ENCODE measurements at regions not wholly inside any gene's neighbourhood (a gene's known extent, or its start where the extent isn't known, plus 50 kb on each side); places are given as distances from the start of the nearest gene placed in this dataset.
"Not testable (repeated sequence)": the region's sequence is repeated elsewhere in the genome, so short reads cannot be mapped to it uniquely, and the experiment has no call there.

DNA sequence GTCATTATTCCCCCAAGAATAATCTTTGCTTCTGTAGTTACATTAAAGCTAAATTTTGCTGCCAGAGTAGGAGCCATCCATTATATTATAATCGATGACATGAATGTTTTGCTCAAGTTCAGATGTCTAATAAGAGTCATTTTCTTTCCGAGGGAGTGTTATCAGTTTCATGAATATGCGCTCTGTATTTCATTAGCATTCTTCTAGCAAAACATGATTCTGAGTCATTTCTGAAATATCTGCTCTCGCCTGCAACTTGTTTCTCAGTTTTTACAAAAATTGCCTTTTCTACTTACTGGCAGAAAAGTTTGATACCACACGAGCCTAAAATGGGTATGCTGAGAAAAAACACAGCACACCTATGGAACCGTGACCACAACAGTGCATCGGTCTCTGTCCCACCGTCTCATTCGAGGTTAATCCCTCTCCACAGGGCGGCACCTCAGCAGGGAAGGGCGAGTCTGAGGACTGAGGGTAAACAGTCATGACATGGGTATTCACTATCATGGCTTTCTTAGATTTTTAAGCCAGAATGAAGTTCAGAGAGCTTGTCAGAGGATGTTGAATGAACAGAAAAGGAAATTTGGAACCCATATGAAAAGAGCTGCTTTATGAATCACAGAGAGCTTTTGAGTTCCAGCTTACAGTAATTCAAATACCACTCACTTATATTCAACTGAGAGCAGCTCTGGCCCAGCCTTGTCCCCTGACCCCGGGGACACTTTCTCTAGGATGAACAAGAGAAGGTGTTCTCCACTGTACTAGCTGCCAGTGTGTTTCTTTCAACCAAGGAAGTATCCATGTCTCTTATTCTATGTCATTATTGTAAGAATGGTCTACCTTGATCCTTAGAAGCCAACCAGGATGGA lies 303.6 kb upstream of the PLGLB1 start:
- TF ChIP-seq EZH2phosphoT487 (IDR thresholded peaks at IDR 0.05; ENCODE audit: low read length); EZH2 (optimal IDR thresholded peaks at IDR 0.05; ENCODE audit: low read depth, low read length): not testable (repeated sequence)
- TF ChIP-seq, protein P1, sequence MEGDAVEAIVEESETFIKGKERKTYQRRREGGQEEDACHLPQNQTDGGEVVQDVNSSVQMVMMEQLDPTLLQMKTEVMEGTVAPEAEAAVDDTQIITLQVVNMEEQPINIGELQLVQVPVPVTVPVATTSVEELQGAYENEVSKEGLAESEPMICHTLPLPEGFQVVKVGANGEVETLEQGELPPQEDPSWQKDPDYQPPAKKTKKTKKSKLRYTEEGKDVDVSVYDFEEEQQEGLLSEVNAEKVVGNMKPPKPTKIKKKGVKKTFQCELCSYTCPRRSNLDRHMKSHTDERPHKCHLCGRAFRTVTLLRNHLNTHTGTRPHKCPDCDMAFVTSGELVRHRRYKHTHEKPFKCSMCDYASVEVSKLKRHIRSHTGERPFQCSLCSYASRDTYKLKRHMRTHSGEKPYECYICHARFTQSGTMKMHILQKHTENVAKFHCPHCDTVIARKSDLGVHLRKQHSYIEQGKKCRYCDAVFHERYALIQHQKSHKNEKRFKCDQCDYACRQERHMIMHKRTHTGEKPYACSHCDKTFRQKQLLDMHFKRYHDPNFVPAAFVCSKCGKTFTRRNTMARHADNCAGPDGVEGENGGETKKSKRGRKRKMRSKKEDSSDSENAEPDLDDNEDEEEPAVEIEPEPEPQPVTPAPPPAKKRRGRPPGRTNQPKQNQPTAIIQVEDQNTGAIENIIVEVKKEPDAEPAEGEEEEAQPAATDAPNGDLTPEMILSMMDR (IDR thresholded peaks at IDR 0.05; ENCODE audit: low read length) = not testable (repeated sequence)

All from MM.1S (cell line).